HEK293 (cell line): ENCODE measurements at regions not wholly inside any gene's neighbourhood (a gene's known extent, or its start where the extent isn't known, plus 50 kb on each side); places are given as distances from the start of the nearest gene placed in this dataset.

Experiments
- CTCF ChIA-PET: fragments of 350-600 bp; formaldehyde crosslinking; extraction: SDS; loops from one replicate; lab custom pipeline; 2021; ENCODE audit warnings: antibody characterized with exemption; lab: Yijun Ruan, JAX
- POLR2A ChIA-PET: fragments of 300-600 bp; formaldehyde crosslinking; extraction: SDS; loops from one replicate; lab custom pipeline; 2020; ENCODE audit warnings: antibody characterized with exemption, inconsistent platforms; lab: Yijun Ruan, JAX
- H3K27ac ChIP-seq: fragments of 200-500 bp; sonication (Bioruptor generic); 2 replicates; pipeline ENCODE4 v1.5.1; 2014; ENCODE audit warnings: low read depth, low read length, control low read depth, inconsistent platforms; ENCODE audit errors: extremely low read depth
- H3K36me3 ChIP-seq, 2 experiments: fragments of 200-500 bp in 1 of 2; sonication (Bioruptor generic) in 1 of 2; 1 replicate in 1 of 2; 2 replicates in 1 of 2; pipeline ENCODE4 v1.5.1; 2014 to 2017; ENCODE audit warnings: inconsistent platforms in 2 of 2, low read length in 2 of 2; ENCODE audit not compliant: control insufficient read depth in 2 of 2, insufficient read depth in 1 of 2
- H3K4me1 ChIP-seq: fragments of 200-500 bp; sonication (Bioruptor generic); 2 replicates; pipeline ENCODE4 v1.5.1; 2014; ENCODE audit warnings: mild to moderate bottlenecking, low read length, inconsistent platforms; ENCODE audit not compliant: control insufficient read depth, insufficient read depth
- H3K4me3 ChIP-seq: 2 replicates; pipeline ENCODE4 v1.5.1; 2011; ENCODE audit warnings: low read depth, mild to moderate bottlenecking, control low read depth, low read length, moderate library complexity
- H3K9me3 ChIP-seq: fragments of 200-500 bp; sonication (Bioruptor generic); 2 replicates; pipeline ENCODE4 v1.5.1; 2014; ENCODE audit warnings: low read depth, low read length, inconsistent platforms; ENCODE audit not compliant: control insufficient read depth, insufficient read depth
- BCL11A ChIP-seq: fragments of 450-650 bp; formaldehyde crosslinking; IDR thresholded peaks from 2 replicates; pipeline ENCODE4 v1.5.1; 2016; ENCODE audit warnings: low read depth, missing biosample characterization, missing genetic modification characterization
- CTCF ChIP-seq: fragments of 450-650 bp; formaldehyde crosslinking; IDR thresholded peaks from 2 replicates; pipeline ENCODE4 v1.5.1; 2016; ENCODE audit warnings: missing biosample characterization, missing genetic modification characterization
- FEZF1 ChIP-seq: fragments of 450-650 bp; formaldehyde crosslinking; IDR thresholded peaks from 2 replicates; pipeline ENCODE4 v1.5.1; 2016; ENCODE audit warnings: missing biosample characterization, missing genetic modification characterization
- GLI4 ChIP-seq: fragments of 450-650 bp; formaldehyde crosslinking; IDR thresholded peaks from 2 replicates; pipeline ENCODE4 v1.5.1; 2016; ENCODE audit warnings: missing biosample characterization, missing genetic modification characterization
- GLIS1 ChIP-seq: fragments of 450-650 bp; formaldehyde crosslinking; IDR thresholded peaks from 2 replicates; pipeline ENCODE4 v1.5.1; 2016; ENCODE audit warnings: missing biosample characterization, missing genetic modification characterization
- GLIS2 ChIP-seq: fragments of 450-650 bp; formaldehyde crosslinking; IDR thresholded peaks from 2 replicates; pipeline ENCODE4 v1.5.1; 2016; ENCODE audit warnings: missing biosample characterization, missing genetic modification characterization
- HIC1 ChIP-seq: fragments of 450-650 bp; formaldehyde crosslinking; IDR thresholded peaks from 2 replicates; pipeline ENCODE4 v1.5.1; 2016; ENCODE audit warnings: missing biosample characterization, missing genetic modification characterization
- HOXA7 ChIP-seq: sonication (generic); formaldehyde crosslinking; IDR thresholded peaks from 2 replicates; pipeline ENCODE4 v1.8.1; 2022; ENCODE audit warnings: missing genetic modification reagents, borderline replicate concordance
- IKZF3 ChIP-seq: fragments of 450-650 bp; IDR thresholded peaks from 2 replicates; pipeline ENCODE4 v1.5.0; 2018; ENCODE audit warnings: missing biosample characterization, mild to moderate bottlenecking, missing genetic modification characterization, moderate library complexity
- MYNN ChIP-seq: fragments of 450-650 bp; formaldehyde crosslinking; IDR thresholded peaks from 2 replicates; pipeline ENCODE4 v1.5.1; 2016; ENCODE audit warnings: missing biosample characterization, missing genetic modification characterization, borderline replicate concordance
- MZF1 ChIP-seq: fragments of 450-650 bp; formaldehyde crosslinking; IDR thresholded peaks from 2 replicates; pipeline ENCODE4 v1.5.1; 2017; ENCODE audit warnings: missing biosample characterization, missing genetic modification characterization, borderline replicate concordance
- ZBTB20 ChIP-seq: fragments of 450-650 bp; formaldehyde crosslinking; IDR thresholded peaks from 2 replicates; pipeline ENCODE4 v1.5.1; 2016; ENCODE audit warnings: missing biosample characterization, missing genetic modification characterization
- ZFP3 ChIP-seq: fragments of 450-650 bp; formaldehyde crosslinking; IDR thresholded peaks from 2 replicates; pipeline ENCODE4 v1.5.1; 2016; ENCODE audit warnings: low read depth, missing biosample characterization, missing genetic modification characterization
- ZFP41 ChIP-seq: fragments of 450-650 bp; formaldehyde crosslinking; IDR thresholded peaks from 2 replicates; pipeline ENCODE4 v1.5.1; 2016; ENCODE audit warnings: missing biosample characterization, missing genetic modification characterization, borderline replicate concordance
- ZNF138 ChIP-seq: fragments of 450-650 bp; formaldehyde crosslinking; IDR thresholded peaks from 2 replicates; pipeline ENCODE4 v1.5.1; 2016; ENCODE audit warnings: missing biosample characterization, missing genetic modification characterization, borderline replicate concordance
- ZNF146 ChIP-seq: fragments of 450-650 bp; formaldehyde crosslinking; IDR thresholded peaks from 2 replicates; pipeline ENCODE4 v1.5.1; 2016; ENCODE audit warnings: missing biosample characterization, missing genetic modification characterization
- ZNF175 ChIP-seq: fragments of 450-650 bp; formaldehyde crosslinking; IDR thresholded peaks from 2 replicates; pipeline ENCODE4 v1.5.1; 2016; ENCODE audit warnings: missing biosample characterization, missing genetic modification characterization
- ZNF211 ChIP-seq: fragments of 450-650 bp; formaldehyde crosslinking; IDR thresholded peaks from 2 replicates; pipeline ENCODE4 v1.5.1; 2016; ENCODE audit warnings: low read depth, missing biosample characterization, missing genetic modification characterization
- ZNF324 ChIP-seq: fragments of 450-650 bp; formaldehyde crosslinking; IDR thresholded peaks from 2 replicates; pipeline ENCODE4 v1.5.1; 2016; ENCODE audit warnings: missing biosample characterization, missing genetic modification characterization
- ZNF423 ChIP-seq: fragments of 450-650 bp; formaldehyde crosslinking; IDR thresholded peaks from 2 replicates; pipeline ENCODE4 v1.5.1; 2016; ENCODE audit warnings: missing biosample characterization, missing genetic modification characterization
- ZNF48 ChIP-seq: fragments of 450-650 bp; formaldehyde crosslinking; IDR thresholded peaks from 2 replicates; pipeline ENCODE4 v1.5.1; 2016; ENCODE audit warnings: missing biosample characterization, missing genetic modification characterization
- ZNF555 ChIP-seq: fragments of 450-650 bp; formaldehyde crosslinking; conservative IDR thresholded peaks from 2 replicates; pipeline ENCODE4 v1.5.1; 2017; ENCODE audit warnings: missing biosample characterization, mild to moderate bottlenecking, missing genetic modification characterization, inconsistent platforms
- ZNF561 ChIP-seq: fragments of 450-650 bp; IDR thresholded peaks from 2 replicates; pipeline ENCODE4 v1.5.1; 2018; ENCODE audit warnings: missing biosample characterization, missing genetic modification characterization, borderline replicate concordance
- ZNF629 ChIP-seq: fragments of 450-650 bp; formaldehyde crosslinking; IDR thresholded peaks from 2 replicates; pipeline ENCODE4 v1.5.1; 2017; ENCODE audit warnings: missing biosample characterization, missing genetic modification characterization
- ZNF670 ChIP-seq: fragments of 450-650 bp; formaldehyde crosslinking; IDR thresholded peaks from 2 replicates; pipeline ENCODE4 v1.5.1; 2016; ENCODE audit warnings: missing biosample characterization, missing genetic modification characterization, low read depth
- ZNF747 ChIP-seq: fragments of 450-650 bp; formaldehyde crosslinking; IDR thresholded peaks from 2 replicates; pipeline ENCODE4 v1.5.1; 2016; ENCODE audit warnings: missing biosample characterization, missing genetic modification characterization
- ZNF792 ChIP-seq: fragments of 450-650 bp; formaldehyde crosslinking; IDR thresholded peaks from 2 replicates; pipeline ENCODE4 v1.5.1; 2016; ENCODE audit warnings: missing biosample characterization, missing genetic modification characterization
- ZNF843 ChIP-seq: fragments of 450-650 bp; formaldehyde crosslinking; IDR thresholded peaks from 2 replicates; pipeline ENCODE4 v1.5.1; 2016; ENCODE audit warnings: missing biosample characterization, missing genetic modification characterization
- TF ChIP-seq, protein P1 (sequence below): fragments of 450-650 bp; formaldehyde crosslinking; IDR thresholded peaks from 2 replicates; pipeline ENCODE4 v1.5.1; 2017; ENCODE audit warnings: missing biosample characterization, missing genetic modification characterization
- TF ChIP-seq, protein P2 (sequence below): fragments of 450-650 bp; formaldehyde crosslinking; IDR thresholded peaks from 2 replicates; pipeline ENCODE4 v1.5.1; 2016; ENCODE audit warnings: missing biosample characterization, missing genetic modification characterization
- TF ChIP-seq, protein P3 (sequence below): fragments of 450-650 bp; formaldehyde crosslinking; IDR thresholded peaks from 2 replicates; pipeline ENCODE4 v1.5.1; 2016; ENCODE audit warnings: missing biosample characterization, missing genetic modification characterization

GRCh38 chr4:126341927-126342326 lies 1027.2 kb downstream of the FAT4 start:
- no peaks in the 10 kb centered on the region for H3K4me1 ChIP-seq
- H3K4me3 ChIP-seq = no peak overlapping the region
- POLR2A ChIA-PET = no interaction called here
- no peak for TF ChIP-seq HIC1
- no peak for TF ChIP-seq ZFP3
- no peak for TF ChIP-seq ZNF792 (tag by site-specific recombination)
- no peak for TF ChIP-seq ZBTB20
- TF ChIP-seq ZNF48 = no peak
- no peak for TF ChIP-seq HOXA7 (CRISPR knock-in tag)
- no peak for TF ChIP-seq IKZF3 (tag by site-specific recombination)
- TF ChIP-seq, protein P1, sequence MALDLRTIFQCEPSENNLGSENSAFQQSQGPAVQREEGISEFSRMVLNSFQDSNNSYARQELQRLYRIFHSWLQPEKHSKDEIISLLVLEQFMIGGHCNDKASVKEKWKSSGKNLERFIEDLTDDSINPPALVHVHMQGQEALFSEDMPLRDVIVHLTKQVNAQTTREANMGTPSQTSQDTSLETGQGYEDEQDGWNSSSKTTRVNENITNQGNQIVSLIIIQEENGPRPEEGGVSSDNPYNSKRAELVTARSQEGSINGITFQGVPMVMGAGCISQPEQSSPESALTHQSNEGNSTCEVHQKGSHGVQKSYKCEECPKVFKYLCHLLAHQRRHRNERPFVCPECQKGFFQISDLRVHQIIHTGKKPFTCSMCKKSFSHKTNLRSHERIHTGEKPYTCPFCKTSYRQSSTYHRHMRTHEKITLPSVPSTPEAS (tag by site-specific recombination) = no peak
- no peak for TF ChIP-seq GLIS2 (tag by site-specific recombination)
- TF ChIP-seq ZNF175 (tag by site-specific recombination) = no peak
- no peak for TF ChIP-seq GLIS1 (tag by site-specific recombination)
- no peak for TF ChIP-seq ZNF555 (tag by site-specific recombination)
- no peak for TF ChIP-seq ZFP41 (tag by site-specific recombination)
- H3K9me3 ChIP-seq = no peaks in the 10 kb centered on the region
- H3K36me3 ChIP-seq = no peaks in the 10 kb centered on the region
- CTCF ChIA-PET = no interaction called here
- H3K27ac ChIP-seq = no peak overlapping the region

- Histone ChIP-seq H3K36me3 (no peaks in the 10 kb centered on the region), H3K9me3 (no peaks in the 10 kb centered on the region), H3K4me3 (no peak overlapping the region), H3K27ac (no peak overlapping the region), H3K4me1 (no peaks in the 10 kb centered on the region)
- CTCF ChIA-PET = no interaction called here
- POLR2A ChIA-PET = no interaction called here
- TF ChIP-seq ZNF138 (tag by site-specific recombination) (no peak), ZNF146 (tag by site-specific recombination) (no peak), BCL11A (tag by site-specific recombination) (no peak), ZNF747 (no peak), ZNF324 (tag by site-specific recombination) (no peak), FEZF1 (tag by site-specific recombination) (no peak), ZNF211 (no peak), ZNF423 (tag by site-specific recombination) (no peak), GLI4 (no peak), ZNF561 (no peak), ZNF629 (tag by site-specific recombination) (no peak), ZNF670 (tag by site-specific recombination) (no peak), ZNF843 (tag by site-specific recombination) (no peak), CTCF (tag by site-specific recombination) (no peak), MYNN (tag by site-specific recombination) (no peak), MZF1 (tag by site-specific recombination) (no peak)
- TF ChIP-seq, protein P2, sequence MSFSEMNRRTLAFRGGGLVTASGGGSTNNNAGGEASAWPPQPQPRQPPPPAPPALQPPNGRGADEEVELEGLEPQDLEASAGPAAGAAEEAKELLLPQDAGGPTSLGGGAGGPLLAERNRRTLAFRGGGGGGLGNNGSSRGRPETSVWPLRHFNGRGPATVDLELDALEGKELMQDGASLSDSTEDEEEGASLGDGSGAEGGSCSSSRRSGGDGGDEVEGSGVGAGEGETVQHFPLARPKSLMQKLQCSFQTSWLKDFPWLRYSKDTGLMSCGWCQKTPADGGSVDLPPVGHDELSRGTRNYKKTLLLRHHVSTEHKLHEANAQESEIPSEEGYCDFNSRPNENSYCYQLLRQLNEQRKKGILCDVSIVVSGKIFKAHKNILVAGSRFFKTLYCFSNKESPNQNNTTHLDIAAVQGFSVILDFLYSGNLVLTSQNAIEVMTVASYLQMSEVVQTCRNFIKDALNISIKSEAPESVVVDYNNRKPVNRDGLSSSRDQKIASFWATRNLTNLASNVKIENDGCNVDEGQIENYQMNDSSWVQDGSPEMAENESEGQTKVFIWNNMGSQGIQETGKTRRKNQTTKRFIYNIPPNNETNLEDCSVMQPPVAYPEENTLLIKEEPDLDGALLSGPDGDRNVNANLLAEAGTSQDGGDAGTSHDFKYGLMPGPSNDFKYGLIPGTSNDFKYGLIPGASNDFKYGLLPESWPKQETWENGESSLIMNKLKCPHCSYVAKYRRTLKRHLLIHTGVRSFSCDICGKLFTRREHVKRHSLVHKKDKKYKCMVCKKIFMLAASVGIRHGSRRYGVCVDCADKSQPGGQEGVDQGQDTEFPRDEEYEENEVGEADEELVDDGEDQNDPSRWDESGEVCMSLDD (tag by site-specific recombination) = no peak
- TF ChIP-seq, protein P3, sequence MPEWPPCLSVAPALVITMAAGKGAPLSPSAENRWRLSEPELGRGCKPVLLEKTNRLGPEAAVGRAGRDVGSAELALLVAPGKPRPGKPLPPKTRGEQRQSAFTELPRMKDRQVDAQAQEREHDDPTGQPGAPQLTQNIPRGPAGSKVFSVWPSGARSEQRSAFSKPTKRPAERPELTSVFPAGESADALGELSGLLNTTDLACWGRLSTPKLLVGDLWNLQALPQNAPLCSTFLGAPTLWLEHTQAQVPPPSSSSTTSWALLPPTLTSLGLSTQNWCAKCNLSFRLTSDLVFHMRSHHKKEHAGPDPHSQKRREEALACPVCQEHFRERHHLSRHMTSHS (tag by site-specific recombination) = no peak
Observed at GRCh38 chr4:126344472-126344871, 1029.7 kb downstream of the FAT4 start.
